ENCODE measurements at regions not wholly inside any gene's neighbourhood (a gene's known extent, or its start where the extent isn't known, plus 50 kb on each side); places are given as distances from the start of the nearest gene placed in this dataset.

DNA sequence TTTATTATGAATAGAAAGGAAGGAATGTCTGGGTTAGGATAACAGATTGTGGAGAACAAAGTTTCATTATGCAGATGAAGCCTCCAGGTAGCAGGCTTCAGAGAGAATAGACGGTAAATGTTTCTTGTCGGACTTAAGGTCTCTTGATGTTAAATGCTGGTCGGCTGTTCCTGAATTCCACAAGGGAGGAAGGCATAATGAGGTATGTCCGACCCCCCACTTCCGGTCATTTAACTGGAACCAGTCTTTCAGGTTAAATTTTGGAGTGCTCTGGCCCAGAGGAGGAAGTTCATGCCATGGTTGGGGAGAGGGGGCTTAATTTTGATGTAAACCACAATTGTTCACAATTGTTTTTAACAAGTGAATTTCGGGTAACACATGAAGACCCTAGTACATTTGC lies 158.1 kb upstream of the VCX3A start:
- no peak overlapping the region for H3K27ac Mint-ChIP-seq
- Histone ChIP-seq H3K4me2 (replicated peaks; ENCODE audit: low read depth, low read length, poor library complexity, severe bottlenecking) (no peak overlapping the region), H3K4me3 (ENCODE audit: control extremely low read depth in 1 of 5, extremely low read depth in 1 of 5, insufficient read depth in 1 of 5, low read depth in 2 of 5, low read length in 4 of 5) (no peak overlapping the region), H3K27ac (ENCODE audit: low read length in 2 of 2) (no peak overlapping the region), H3K27me3 (replicated peaks in 1 of 4; ENCODE audit: control extremely low read depth in 1 of 4, control insufficient read depth in 3 of 4, insufficient read depth in 4 of 4, low read length in 3 of 4) (no peaks in the 10 kb centered on the region), H3K9ac (ENCODE audit: low read length) (no peak overlapping the region), H3K79me2 (ENCODE audit: control insufficient read depth, insufficient read depth, low read length) (no peaks in the 10 kb centered on the region), H3K36me3 (replicated peaks in 1 of 2; ENCODE audit: control extremely low read depth in 1 of 2, control insufficient read depth in 1 of 2, extremely low read depth in 1 of 2, insufficient read depth in 2 of 2, low read length in 1 of 2) (no peaks in the 10 kb centered on the region), H2AFZ (ENCODE audit: insufficient read depth, low read depth, low read length, poor library complexity, severe bottlenecking) (no peak overlapping the region), H3K4me1 (ENCODE audit: control insufficient read depth in 2 of 2, insufficient read depth in 2 of 2, low read length in 2 of 2) (no peaks in the 10 kb centered on the region), H3K9me3 (ENCODE audit: control extremely low read depth in 1 of 3, control insufficient read depth in 2 of 3, insufficient read depth in 1 of 3, low read length in 2 of 3) (no peaks in the 10 kb centered on the region), H4K20me1 (ENCODE audit: control insufficient read depth, insufficient read depth, low read length, poor library complexity, severe bottlenecking) (no peaks in the 10 kb centered on the region)
- H3K4me1 Mint-ChIP-seq: no peaks in the 10 kb centered on the region
- ATAC-seq (ENCODE audit: low read depth): no peak
- no peak for DNase-seq
- H3K4me3 Mint-ChIP-seq: no peak overlapping the region
- TF ChIP-seq, protein P1, sequence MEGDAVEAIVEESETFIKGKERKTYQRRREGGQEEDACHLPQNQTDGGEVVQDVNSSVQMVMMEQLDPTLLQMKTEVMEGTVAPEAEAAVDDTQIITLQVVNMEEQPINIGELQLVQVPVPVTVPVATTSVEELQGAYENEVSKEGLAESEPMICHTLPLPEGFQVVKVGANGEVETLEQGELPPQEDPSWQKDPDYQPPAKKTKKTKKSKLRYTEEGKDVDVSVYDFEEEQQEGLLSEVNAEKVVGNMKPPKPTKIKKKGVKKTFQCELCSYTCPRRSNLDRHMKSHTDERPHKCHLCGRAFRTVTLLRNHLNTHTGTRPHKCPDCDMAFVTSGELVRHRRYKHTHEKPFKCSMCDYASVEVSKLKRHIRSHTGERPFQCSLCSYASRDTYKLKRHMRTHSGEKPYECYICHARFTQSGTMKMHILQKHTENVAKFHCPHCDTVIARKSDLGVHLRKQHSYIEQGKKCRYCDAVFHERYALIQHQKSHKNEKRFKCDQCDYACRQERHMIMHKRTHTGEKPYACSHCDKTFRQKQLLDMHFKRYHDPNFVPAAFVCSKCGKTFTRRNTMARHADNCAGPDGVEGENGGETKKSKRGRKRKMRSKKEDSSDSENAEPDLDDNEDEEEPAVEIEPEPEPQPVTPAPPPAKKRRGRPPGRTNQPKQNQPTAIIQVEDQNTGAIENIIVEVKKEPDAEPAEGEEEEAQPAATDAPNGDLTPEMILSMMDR (IDR thresholded peaks at IDR 0.05): no peak
- TF ChIP-seq EZH2 (IDR thresholded peaks at IDR 0.05; ENCODE audit: borderline replicate concordance, insufficient read depth, low read depth, low read length, poor library complexity, severe bottlenecking): no peak
- ChIA-PET POLR2A (no interaction called here), CTCF (no interaction called here)
- peaks cover 2% of the 10 kb centered on the region for H3K9me3 Mint-ChIP-seq (ENCODE audit: insufficient read depth)
- intact Hi-C loops (cut with micrococcal nuclease): no loop called here
- WGBS (ENCODE audit: insufficient coverage): no CpG with 5 or more reads among the region's 6 CpGs
- H3K27me3 Mint-ChIP-seq: no peaks in the 10 kb centered on the region

DNA sequence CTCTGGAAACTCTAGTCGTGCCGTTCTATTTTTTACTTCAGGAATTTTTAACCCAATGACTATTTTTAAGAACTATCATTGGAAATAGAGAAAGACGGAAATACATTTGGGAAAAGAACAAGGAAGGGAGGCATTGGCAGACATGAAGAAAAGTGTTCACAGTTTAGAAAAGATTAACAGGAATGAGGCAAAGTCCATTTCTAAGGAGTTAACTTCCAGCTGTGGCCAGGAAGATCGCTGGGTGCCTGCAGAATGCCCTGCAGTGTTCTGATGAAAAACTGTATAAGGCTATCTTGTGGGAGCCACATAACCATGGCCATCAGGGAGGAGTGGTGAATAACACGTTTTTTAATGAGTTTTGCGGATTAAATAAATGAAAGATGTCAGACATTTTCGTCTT lies 150.6 kb upstream of the VCX3A start:
- TF ChIP-seq, protein P1 (IDR thresholded peaks at IDR 0.05): no peak
- TF ChIP-seq EZH2 (IDR thresholded peaks at IDR 0.05; ENCODE audit: borderline replicate concordance, insufficient read depth, low read depth, low read length, poor library complexity, severe bottlenecking): no peak
- Histone ChIP-seq H4K20me1 (ENCODE audit: control insufficient read depth, insufficient read depth, low read length, poor library complexity, severe bottlenecking) (no peaks in the 10 kb centered on the region), H3K4me2 (replicated peaks; ENCODE audit: low read depth, low read length, poor library complexity, severe bottlenecking) (no peak overlapping the region), H3K4me3 (ENCODE audit: control extremely low read depth in 1 of 5, extremely low read depth in 1 of 5, insufficient read depth in 1 of 5, low read depth in 2 of 5, low read length in 4 of 5) (no peak overlapping the region), H3K36me3 (replicated peaks in 1 of 2; ENCODE audit: control extremely low read depth in 1 of 2, control insufficient read depth in 1 of 2, extremely low read depth in 1 of 2, insufficient read depth in 2 of 2, low read length in 1 of 2) (no peaks in the 10 kb centered on the region), H3K9ac (ENCODE audit: low read length) (no peak overlapping the region), H3K9me3 (ENCODE audit: control extremely low read depth in 1 of 3, control insufficient read depth in 2 of 3, insufficient read depth in 1 of 3, low read length in 2 of 3) (no peaks in the 10 kb centered on the region), H2AFZ (ENCODE audit: insufficient read depth, low read depth, low read length, poor library complexity, severe bottlenecking) (no peak overlapping the region), H3K79me2 (ENCODE audit: control insufficient read depth, insufficient read depth, low read length) (no peaks in the 10 kb centered on the region), H3K27ac (ENCODE audit: low read length in 2 of 2) (no peak overlapping the region), H3K27me3 (replicated peaks in 1 of 4; ENCODE audit: control extremely low read depth in 1 of 4, control insufficient read depth in 3 of 4, insufficient read depth in 4 of 4, low read length in 3 of 4) (no peaks in the 10 kb centered on the region), H3K4me1 (ENCODE audit: control insufficient read depth in 2 of 2, insufficient read depth in 2 of 2, low read length in 2 of 2) (no peaks in the 10 kb centered on the region)
- H3K4me3 Mint-ChIP-seq: no peak overlapping the region
- WGBS (ENCODE audit: insufficient coverage): 71% methylated on average over 1 of the region's 7 CpGs
- H3K27ac Mint-ChIP-seq: no peak overlapping the region
- peaks cover 2% of the 10 kb centered on the region for H3K4me1 Mint-ChIP-seq
- DNase-seq (no peak), ATAC-seq (ENCODE audit: low read depth) (no peak)
- intact Hi-C loops (cut with micrococcal nuclease): no loop called here
- ChIA-PET CTCF (no interaction called here), POLR2A (no interaction called here)
- no peaks in the 10 kb centered on the region for H3K27me3 Mint-ChIP-seq
- peaks cover 2% of the 10 kb centered on the region for H3K9me3 Mint-ChIP-seq (ENCODE audit: insufficient read depth)

All from B cell (primary cell).